ENCODE measurements at regions not wholly inside any gene's neighbourhood (a gene's known extent, or its start where the extent isn't known, plus 50 kb on each side); places are given as distances from the start of the nearest gene placed in this dataset.

DNA sequence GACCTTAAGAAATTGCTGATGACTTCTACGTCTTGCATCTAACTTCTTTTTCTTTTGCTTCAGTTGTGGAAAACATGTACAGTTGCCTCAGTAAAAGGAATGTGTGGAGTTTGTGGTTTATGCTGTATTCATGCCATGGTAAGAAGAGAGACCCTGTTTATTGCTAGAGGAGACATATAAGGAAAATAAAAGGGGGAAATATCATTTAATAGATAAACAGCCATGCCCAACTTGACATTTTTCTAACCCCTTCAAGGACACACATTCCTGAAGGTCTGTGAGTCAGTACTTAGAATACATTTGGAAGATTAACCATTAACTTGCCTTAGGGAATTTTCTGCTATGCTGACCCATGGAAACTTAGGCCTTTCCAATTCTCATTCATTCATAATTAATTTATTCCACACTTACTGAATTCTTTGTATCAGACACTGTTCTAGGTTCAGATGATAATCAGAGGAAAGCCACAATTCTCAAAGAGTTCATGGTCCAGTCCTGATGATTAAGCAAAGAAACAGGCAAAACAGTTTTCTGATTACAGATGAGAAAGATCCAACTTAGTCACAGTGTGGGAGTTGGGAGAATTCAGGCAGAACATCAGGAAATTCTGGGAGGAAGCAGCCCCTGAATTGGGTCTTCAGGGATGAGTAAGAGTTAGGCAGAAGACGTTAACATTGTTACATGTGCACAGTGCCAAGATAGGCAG is 329.8 kb upstream of the RASGRP1 start:
- no peak for DNase-seq

DNA sequence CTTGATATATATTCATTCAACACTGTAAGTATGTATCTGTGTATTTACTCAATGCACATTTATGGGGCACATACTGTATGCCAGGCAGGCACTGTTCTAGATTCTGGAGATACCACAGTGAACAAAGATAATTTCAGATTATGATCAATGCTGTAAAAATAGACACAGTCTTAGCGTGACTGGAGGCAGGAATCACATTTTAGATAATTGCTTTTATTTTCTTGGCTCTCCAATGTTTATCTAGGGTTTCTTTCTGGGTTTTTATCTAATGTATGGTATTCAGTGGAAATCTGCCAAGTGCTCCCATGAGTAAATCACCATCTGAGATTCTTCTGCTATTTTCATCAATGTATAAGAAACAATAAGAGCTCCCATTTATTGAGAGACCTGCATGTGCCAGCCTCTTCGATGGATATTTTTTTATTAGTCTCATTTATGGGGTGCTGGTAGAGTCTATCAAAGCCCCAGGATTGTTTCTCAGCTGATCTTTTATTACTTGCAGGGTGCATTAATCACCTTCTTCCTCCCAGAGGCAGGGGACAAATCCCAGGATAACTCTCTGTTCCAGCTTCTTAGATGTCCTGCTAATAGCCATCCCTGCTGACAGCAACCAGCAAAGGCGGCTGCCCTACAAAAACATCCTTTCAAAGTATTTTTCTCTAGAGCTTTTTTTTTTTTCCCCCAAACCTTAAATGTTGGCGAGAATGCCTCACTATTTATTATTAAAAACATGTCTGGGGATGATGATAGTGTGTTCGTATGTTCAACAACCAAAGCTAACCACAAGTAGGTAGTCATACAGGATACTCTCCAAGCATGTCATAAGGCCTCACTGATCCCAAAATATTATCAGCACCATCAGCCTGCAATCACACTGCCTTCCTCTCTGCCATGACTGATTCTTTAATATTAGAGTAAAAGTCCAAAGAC is 331.0 kb upstream of the RASGRP1 start:
- no peak for DNase-seq

DNA sequence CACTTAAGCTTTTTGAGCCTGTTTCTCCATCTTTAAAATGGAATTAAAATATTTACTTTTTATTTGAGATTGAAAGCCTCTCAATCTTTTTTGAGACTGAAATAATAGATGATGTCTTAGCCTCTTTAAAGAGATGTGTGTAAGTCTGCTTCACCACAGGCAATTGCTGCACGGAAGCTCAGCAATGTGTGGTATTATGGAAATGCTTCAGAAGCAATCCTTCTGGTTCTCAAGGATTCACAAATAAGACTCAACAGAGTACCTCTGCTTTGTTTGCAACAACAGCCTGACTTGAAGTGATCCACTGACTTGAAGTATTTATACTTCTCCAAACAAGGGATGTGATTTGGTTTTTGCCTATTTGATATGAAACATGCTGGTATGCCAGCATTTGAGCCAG is 332.0 kb upstream of the RASGRP1 start:
- no peak for DNase-seq

DNA sequence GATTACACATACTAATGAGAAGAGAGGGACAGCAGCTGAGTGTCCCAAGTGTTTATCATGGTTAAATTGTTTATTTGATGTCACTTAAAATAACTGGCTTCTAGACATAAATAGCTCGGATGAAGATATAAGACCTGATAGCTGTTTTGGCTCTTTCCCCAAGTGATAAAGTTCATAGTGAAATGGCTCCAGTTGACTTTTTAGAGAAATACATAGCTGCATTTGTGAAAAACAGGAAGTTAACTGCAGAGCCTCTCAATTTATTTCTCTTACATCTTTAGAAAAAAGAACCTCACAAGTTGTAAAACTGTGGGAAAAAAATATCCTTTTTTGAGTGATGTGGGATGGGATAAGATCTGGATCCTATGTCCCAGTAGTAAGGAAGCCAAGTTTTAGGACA is 332.9 kb upstream of the RASGRP1 start:
- DNase-seq: no peak

DNA sequence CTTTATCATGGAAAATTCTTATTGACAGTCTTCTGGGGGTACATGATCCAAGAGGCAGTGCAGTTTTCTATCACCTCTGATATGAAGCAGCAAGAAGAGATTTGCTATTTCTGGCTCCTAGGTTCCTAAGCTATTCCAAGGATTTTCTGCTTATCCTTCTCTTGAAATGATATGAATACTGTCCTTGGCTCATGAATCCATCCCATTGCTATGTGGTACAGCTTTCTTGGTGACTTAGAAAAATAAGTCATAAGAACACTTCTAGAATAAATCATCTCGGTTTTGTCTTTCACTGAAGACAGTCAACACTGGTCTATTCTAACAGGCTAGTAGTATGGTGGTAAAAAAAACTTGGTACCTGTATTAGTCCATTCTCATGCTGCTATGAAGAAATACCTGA is 333.6 kb upstream of the RASGRP1 start:
- no peak for DNase-seq

DNA sequence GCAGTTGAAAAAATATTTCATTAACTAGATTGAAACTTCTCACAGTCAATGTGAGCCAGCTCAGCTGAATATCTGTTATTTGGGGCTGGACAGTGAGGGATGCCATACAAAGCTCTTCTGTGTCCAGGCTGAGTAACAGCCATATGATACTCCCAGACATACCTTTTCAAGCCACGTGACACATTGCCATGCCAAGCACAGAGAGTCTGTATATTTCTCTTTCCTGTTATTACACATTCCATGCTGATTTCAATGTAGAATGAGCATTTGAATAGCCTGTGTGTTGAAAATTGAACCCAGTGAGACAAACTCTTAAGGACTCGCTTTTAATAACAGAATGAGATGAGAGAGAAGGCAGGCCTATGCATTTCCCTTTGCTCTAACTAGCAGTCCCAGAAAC is 334.7 kb upstream of the RASGRP1 start:
- no peak for DNase-seq

DNA sequence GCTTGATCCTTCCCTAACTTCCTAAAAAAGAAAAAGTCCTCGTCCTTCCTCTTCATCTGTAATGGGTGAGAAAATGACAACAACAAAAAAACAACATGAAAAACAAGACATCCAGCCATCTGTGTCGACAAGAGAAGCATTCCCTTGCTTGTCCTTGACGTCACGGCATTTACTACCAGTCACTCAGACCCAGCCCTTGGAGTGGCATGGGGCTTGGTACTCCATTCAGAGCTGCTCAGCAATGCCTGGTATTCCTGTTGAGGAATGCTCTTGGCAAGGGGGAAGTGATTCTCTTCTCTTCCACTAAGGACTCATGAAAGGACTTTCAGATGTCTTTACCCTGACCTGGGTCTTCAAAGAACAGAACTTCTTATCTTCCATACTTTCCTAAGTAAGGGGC is 339.7 kb upstream of the RASGRP1 start:
- no peak for DNase-seq

DNA sequence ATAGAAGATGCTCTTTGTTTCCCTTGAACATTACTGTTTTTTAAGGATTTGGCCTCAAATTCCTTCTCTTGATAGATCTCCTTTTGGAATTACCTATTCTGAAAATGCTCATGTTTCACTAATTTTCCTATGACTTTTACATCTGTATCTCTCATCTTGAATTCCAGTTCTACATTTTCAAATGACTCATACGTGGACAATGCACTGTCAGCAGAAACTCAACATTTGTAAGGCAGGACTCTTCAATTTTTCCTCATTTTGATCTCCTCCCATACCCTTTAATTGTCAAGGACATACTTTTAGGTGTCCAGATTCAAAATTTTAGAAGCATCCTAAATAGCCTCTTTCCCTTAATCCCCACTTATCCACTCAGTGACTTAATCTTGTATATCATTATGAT is 341.0 kb upstream of the RASGRP1 start:
- DNase-seq: no peak

DNA sequence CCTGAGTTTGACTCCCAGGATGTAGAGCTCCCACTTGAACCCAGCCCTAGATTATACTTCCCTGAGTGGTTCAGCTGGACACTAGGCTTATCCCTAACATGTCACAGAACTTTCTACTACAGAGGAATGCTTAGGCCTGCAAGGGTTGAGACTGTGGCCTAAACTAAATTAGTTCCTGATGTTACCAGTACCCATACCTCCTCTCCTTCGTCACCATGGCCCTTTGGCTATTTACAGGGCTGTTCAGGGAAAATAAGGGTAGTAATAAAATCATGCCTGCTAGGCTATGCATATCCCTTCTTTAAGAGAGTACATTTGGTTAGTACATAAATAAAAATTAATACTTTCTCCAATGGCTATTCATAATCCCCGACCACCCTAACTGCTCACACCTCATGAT is 356.4 kb upstream of the RASGRP1 start:
- DNase-seq: no peak

DNA sequence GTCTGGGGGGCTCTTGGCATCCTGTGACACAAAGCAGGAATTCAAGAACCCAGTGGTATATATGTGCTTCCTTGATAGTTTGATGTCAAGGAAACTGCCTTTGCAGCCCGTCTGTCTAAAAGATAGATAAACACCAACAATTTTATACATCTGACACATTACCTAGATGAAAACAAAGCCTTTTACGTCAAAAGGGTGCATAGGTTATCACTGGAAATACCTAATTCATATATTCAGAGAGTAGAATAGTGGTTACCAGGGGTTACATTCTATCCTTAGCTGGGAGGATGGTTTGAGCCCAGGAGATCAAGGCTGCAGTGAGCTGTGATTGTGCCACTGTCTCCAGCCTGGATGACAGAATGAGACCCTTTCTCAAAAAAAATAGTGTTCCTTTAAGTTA is 356.9 kb upstream of the RASGRP1 start:
- DNase-seq: no peak

DNA sequence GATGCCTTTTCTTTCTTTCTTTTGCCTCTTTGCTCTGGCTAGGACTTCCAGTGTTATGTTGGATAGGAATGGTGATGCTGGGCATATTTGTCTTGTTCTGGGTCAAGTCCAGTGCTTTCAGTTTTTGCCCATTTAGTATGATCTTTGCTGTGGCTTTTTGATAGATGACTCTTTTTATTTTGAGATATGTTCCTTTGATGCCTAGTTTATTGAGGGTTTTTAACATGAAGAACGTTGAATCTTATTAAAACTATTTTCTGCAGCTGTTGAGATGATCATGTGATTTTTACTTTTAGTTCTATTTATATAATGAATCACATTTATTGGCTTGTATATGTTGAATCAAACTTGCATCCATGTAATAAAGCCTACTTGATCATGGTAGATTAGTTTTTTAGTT is 363.8 kb upstream of the RASGRP1 start:
- DNase-seq: no peak

DNA sequence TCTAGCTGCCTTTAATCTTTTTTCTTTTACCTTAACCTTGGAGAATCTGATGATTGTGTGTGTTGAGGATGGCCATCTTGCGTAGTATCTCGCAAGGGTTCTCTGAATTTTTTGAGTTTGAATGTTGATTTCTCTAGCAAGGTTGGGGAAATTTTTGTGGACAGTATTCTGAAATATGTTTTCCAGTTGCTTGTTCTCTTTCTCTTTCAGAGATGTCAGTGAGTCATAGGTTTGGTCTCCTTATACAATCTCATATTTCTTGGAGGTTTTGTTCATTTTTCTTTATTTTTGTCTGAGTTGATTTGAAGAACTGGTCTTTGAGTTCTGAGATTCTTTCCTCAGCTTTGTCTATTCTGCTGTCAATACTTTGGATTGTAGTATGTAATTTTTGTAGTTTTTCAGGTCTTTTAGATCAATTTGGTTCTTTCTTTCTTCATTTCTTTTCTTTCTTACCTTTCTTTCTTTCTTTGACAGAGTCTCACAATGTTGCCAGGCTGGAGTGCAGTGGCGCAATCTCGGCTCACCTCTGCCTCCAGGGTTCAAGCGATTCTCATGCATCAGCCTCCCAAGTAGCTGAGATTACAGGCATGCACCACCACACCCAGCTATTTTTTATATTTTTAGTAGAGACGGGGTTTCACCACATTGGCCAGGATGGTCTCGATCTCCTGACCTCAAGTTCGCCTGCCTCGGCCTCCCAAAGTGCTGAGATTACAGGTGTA is 366.4 kb upstream of the RASGRP1 start:
- DNase-seq: no peak

DNA sequence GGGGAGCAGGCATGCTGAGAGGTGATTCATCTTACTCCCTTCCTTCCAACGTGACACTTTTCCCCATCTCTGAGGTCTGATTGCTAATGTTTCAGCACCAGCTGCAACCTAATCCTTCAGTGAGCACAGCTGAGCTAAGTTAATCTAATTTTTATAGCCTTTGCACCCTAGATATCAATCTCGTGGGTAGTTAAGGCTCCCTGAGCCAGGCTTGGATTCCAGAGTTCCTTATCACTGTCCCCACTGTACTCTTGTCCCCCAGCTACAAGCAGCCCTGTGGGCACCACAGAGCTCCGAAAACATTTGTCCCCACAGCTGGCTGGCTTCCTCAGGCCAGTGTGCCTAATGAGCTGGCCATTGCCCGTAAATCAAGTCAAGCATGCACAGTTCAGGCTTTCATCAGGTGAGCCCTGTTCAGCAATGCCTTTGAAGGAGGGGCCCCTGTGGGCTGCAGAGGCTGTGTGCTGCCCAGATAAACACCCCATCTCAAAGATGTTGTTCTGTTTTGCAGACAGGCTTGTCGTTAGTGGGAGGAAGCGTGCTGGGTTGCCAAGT is 376.9 kb upstream of the RASGRP1 start:
- DNase-seq: no peak

DNA sequence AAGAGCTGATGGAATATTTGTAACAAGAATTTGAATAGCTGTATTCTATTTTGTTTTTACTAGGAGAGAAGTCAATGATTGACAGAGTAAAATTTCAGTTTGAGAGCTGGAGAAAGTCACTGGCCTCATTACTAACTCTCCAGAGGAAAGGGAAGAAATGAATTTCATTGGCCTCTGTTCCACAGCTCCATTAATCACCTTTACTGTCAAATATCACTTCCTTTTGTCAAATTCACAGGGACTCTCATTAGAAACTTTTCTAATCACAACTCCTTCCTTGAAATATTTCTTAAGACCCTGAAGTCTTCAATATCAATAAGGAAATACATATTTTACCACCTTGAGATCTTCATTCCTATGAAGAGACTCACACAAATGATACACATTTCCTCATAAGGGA is 379.9 kb upstream of the RASGRP1 start:
- no peak for DNase-seq

DNA sequence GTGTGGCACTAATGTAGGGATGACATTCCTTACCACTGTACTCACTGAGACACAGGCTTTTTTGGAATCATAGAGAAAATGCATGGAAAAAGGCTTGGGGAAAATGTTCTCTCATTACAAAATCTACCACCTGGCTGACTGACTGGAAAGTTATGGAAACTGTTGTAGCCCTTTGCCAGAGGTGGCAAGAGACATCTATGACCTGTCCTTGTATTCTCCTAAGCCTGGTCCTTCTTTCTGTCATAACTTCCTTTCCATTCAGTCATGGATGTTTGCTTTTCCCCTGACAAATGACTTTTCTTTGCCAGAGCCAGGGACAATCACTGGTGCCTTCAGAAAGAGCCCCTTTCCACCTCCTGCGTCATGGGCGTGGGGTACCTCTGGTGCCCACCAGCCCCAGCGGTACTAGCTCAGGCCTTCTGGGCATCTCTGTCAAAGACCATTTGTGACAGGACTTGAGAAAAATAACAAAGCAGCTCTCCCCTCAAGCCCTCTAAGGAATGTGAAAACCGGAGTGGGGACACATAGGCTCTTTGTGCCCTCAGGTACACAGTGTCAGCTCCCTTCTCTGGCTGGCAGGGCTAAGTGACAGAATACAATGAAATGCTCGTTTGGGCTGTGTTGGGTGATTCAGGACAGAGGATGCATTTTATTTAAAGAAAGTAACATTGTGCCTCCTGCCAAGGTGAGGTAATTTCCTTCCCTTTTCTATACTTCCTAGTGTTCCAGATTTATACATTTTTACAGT is 381.1 kb upstream of the RASGRP1 start:
- DNase-seq: no peak

DNA sequence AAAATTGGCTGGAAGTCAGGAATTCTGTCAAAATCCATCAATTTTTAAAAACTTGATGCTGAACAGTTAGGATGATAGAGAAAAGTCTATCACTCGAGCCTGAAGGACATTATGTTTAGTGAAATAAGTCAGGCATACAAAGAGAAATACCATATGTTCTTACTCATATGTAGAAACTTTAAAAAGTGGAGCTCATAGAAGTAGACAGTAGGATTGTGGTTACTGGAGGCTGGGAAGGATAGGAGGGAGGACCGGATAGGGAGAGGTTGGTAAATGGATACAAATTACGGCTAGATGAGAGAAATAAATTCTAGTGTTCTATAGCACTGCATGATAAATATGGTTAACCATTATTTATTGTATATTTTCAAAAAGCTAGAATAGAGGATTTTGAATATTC is 389.5 kb upstream of the RASGRP1 start:
- no peak for DNase-seq

DNA sequence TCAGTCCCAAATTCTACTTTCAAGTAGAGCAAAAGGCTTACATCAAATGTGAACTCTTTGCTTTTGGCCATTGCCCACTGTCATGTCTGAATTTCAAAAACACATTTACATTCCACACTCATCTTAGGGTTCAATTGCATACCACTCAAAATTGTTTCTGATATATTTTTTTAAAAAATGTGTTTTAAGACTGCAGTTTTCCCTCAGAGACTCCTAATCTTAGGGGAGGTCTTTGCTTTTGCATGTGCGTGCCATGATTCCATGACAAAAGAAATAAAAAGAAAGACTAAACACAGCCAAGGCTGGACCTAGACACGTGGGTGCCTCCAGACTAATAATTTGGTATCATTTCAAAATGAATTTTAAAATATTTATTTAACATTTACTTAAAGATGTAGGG is 396.8 kb upstream of the RASGRP1 start:
- DNase-seq: no peak

DNA sequence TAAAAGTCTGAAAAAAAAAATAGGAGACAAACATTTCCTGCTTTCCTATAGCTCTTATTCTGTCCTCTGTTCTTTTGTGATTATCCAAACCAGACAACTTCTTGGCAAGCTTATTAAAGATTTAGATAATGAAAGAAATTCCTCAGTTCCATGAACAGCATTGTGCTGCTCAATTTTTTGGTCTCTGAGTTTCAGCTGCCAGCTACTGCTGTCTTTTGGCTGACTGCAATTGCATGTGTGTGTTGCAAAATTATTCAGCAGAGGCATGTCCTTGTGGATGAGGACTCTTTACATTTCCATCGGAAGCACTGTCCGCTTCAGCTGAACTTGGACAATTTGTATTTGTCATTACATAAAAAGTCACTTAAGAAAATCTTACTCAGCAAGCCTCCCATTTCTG is 397.3 kb upstream of the RASGRP1 start:
- DNase-seq: no peak

DNA sequence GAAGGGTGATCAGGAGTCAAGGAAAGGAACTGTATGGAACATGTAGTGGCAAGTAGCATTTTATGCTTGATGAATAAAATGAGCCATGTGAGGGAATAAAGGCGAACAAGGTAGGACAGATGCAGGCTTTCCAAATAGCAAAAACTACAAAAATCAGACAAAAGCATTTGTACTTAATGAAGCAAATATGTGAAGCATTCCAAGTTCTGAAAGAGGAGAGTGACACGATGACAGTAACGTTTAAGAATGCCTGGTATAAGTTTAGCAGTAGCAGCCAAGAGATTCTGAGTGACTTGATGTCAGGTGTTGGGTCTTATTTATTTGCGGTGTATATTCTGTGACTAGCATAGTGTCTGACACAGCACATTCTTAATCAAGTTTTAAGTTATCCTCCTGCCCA is 408.2 kb upstream of the RASGRP1 start:
- DNase-seq: no peak

DNA sequence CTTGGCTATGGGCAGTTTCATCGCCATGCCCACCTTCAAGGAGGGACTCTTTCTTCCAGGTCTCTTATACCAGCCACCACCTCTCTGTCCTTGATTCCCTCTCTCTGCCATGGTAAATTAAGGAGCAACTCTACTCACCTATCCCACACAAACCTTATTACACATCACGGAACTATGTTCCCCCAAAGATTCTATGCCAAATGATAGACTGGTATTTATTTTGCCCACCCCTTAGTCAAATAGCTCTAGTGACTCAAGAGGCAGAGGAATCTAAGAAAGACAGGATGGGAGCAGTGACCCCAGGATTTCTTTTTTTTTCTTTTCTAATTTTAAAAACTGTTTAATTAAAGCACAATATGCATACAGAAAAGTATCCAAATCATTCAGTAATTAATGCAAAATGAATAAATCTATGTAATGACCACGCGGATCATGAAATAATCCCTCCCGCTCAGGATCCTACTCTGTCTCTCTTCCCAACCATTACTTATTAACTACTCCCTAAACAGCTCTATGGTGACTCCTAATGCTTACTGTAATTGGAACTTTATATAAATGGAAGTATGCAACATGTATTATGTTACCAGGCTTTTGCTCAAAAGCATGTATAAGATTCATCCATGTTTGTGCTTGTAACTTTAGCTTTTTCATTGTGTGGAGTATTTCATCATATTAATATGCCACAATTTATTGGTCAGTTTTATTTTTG is 410.8 kb upstream of the RASGRP1 start:
- DNase-seq: no peak

DNA sequence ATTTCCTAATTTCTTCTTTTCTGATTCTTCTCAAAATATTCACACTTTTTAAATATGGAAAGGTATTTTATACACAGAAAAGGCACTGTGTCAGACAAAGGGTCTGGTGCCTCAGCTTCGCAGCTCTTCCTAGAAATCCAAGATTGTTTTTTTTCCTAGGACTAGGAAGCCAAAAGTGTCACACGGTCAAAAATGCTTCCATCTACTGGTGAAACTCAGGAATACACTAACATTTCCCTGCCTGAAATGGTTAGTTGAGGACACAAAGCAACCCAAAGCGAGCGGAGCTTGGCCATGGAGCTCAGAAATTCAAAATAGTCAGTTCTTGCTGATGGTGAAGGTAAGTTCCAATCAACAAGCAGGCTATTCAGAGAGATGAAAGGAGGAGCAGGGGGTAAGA is 426.5 kb upstream of the RASGRP1 start:
- no peak for DNase-seq

DNA sequence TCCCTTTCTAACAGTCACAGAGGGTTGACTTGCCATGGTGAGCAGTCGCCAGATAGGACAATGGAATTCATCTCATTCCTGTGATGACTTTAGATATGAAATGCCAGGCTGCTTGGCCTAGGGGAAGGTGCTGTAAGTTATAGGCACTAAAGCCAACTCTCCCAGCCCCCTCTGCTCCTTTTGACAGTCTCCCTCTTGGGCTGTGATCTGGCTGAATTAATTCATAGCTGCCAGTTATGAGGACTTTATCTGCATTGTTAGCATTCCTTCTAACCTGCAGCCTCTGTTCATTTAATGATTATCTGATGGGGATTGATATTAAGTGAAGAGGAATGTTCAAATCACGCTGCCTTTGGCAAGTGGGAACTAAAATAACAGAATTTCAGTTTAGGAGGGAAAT is 427.1 kb upstream of the RASGRP1 start:
- DNase-seq: no peak

All from 8988T (cell line).